GM12878 (cell line): ENCODE measurements at regions not wholly inside any gene's neighbourhood (a gene's known extent, or its start where the extent isn't known, plus 50 kb on each side); places are given as distances from the start of the nearest gene placed in this dataset.
A peak's percentile ranks its signal among the peaks of the same experiment; 100 is the strongest.

Source experiments
- ATAC-seq: fragments of 200-7000 bp; cut with Tn5 transposase; 3 replicates; pipeline ENCODE4 v1.9.1; 2020; ENCODE audit warnings: mild to moderate bottlenecking, moderate library complexity
- BruUV-seq: library from RNA; stranded (reverse); fragments of 400-500 nt; replicated peaks from 2 replicates; lab custom pipeline; 2021; lab: Mats Ljungman, UMichigan
- CTCF ChIA-PET: fragments of 300-600 bp; sonication (Branson Sonifier 250); formaldehyde crosslinking; extraction: SDS; loops from one replicate; lab custom pipeline; 2021; ENCODE audit warnings: inconsistent platforms; lab: Yijun Ruan, JAX
- POLR2A ChIA-PET: fragments of 350-600 bp; formaldehyde crosslinking; extraction: SDS; loops from one replicate; lab custom pipeline; 2021; ENCODE audit warnings: inconsistent platforms; lab: Charles Lee
- RAD21 ChIA-PET: fragments of 300-600 bp; sonication (Branson Sonifier 250); formaldehyde crosslinking; loops from one replicate; lab custom pipeline; 2023; ENCODE audit warnings: antibody characterized with exemption; ENCODE audit not compliant: unreplicated experiment; lab: Charles Lee
- SMC1A ChIA-PET: fragments of 300-600 bp; sonication (Branson Sonifier 250); formaldehyde crosslinking; loops from one replicate; lab custom pipeline; 2023; ENCODE audit not compliant: unreplicated experiment, uncharacterized antibody; lab: Charles Lee
- DNase-seq: peaks from one replicate; pipeline ENCODE4 v3.0.0-alpha.2; 2011; ENCODE audit warnings: low read depth, low spot score
- FAIRE-seq: peaks from 3 replicates; lab custom pipeline; 2011; peaks lifted over from hg19 to GRCh38; lab: Jason Lieb, UNC
- H2AFZ ChIP-seq: 2 replicates; pipeline ENCODE4 v1.6.0; 2011; ENCODE audit warnings: low read depth, low read length, control low read depth; ENCODE audit not compliant: control insufficient read depth
- H3K27ac ChIP-seq: 2 replicates; pipeline ENCODE4 v1.5.1; 2011; ENCODE audit warnings: control low read depth; ENCODE audit not compliant: control insufficient read depth, insufficient read depth
- H3K27me3 ChIP-seq, 2 experiments: replicated peaks in 1 of 2; 2 replicates each; pipeline versions ENCODE4 v1.6.0 to v1.6.1; 2011; ENCODE audit warnings: low read length in 1 of 2; ENCODE audit not compliant: control insufficient read depth in 2 of 2, insufficient read depth in 2 of 2
- H3K36me3 ChIP-seq, 2 experiments: 2 replicates each; pipeline ENCODE4 v1.5.1; 2011; ENCODE audit warnings: low read length in 1 of 2; ENCODE audit not compliant: control insufficient read depth in 2 of 2, insufficient read depth in 2 of 2
- H3K4me1 ChIP-seq: 2 replicates; pipeline ENCODE4 v1.6.1; 2011; ENCODE audit warnings: mild to moderate bottlenecking, low read length, moderate library complexity, mixed read lengths; ENCODE audit not compliant: control insufficient read depth, insufficient read depth
- H3K4me2 ChIP-seq: 2 replicates; pipeline ENCODE4 v1.6.0; 2011; ENCODE audit warnings: control low read depth; ENCODE audit not compliant: control insufficient read depth, insufficient read depth
- H3K4me3 ChIP-seq: fragments of 200-600 bp; sonication (generic); 2 replicates; pipeline ENCODE4 v1.5.1; 2016
- H3K79me2 ChIP-seq: 2 replicates; pipeline ENCODE4 v1.6.0; 2011; ENCODE audit warnings: low read length; ENCODE audit not compliant: control insufficient read depth, insufficient read depth
- H3K9ac ChIP-seq: 2 replicates; pipeline ENCODE4 v1.8.0; 2011; ENCODE audit warnings: low read length, control low read depth, mixed read lengths; ENCODE audit not compliant: control insufficient read depth, insufficient read depth
- H3K9me3 ChIP-seq: replicated peaks from 3 replicates; pipeline ENCODE4 v1.5.1; 2011; ENCODE audit warnings: mild to moderate bottlenecking, low read length; ENCODE audit not compliant: control insufficient read depth, insufficient read depth
- H4K20me1 ChIP-seq: 2 replicates; pipeline ENCODE4 v1.6.0; 2011; ENCODE audit not compliant: control insufficient read depth, insufficient read depth
- BCL11A ChIP-seq: IDR thresholded peaks from 2 replicates; pipeline ENCODE4 v1.6.1; 2011; ENCODE audit warnings: low read depth, low read length
- BRCA1 ChIP-seq: IDR thresholded peaks from 2 replicates; pipeline ENCODE4 v1.6.1; 2011; ENCODE audit warnings: low read depth, low read length, improper control_type of control experiment
- CBX3 ChIP-seq: fragments of 200-600 bp; sonication (generic); IDR thresholded peaks from 2 replicates; pipeline ENCODE4 v1.6.1; 2016; ENCODE audit warnings: low read depth, borderline replicate concordance
- CHD1 ChIP-seq: IDR thresholded peaks from 2 replicates; pipeline ENCODE4 v1.6.1; 2012; ENCODE audit warnings: low read depth, low read length, improper control_type of control experiment
- CREM ChIP-seq: IDR thresholded peaks from 2 replicates; pipeline ENCODE4 v1.6.1; 2014; ENCODE audit warnings: antibody characterized with exemption, low read depth
- JUNB ChIP-seq: IDR thresholded peaks from 2 replicates; pipeline ENCODE4 v1.6.1; 2016; ENCODE audit warnings: antibody characterized with exemption, mild to moderate bottlenecking
- KAT2A ChIP-seq: conservative IDR thresholded peaks from 2 replicates; pipeline ENCODE4 v1.6.1; 2011; ENCODE audit warnings: low read depth, low read length; ENCODE audit not compliant: control insufficient read depth
- PAX8 ChIP-seq: fragments of 450-650 bp; IDR thresholded peaks from 2 replicates; pipeline ENCODE4 v1.6.1; 2017; ENCODE audit warnings: mild to moderate bottlenecking, moderate library complexity
- PML ChIP-seq: IDR thresholded peaks from 2 replicates; pipeline ENCODE4 v1.6.1; 2012; ENCODE audit warnings: low read length, inconsistent platforms
- POLR2AphosphoS5 ChIP-seq: IDR thresholded peaks from 2 replicates; pipeline ENCODE4 v1.6.1; 2011; ENCODE audit warnings: mild to moderate bottlenecking, low read length, inconsistent platforms
- RBBP5 ChIP-seq: fragments of 200-600 bp; sonication (generic); conservative IDR thresholded peaks from 2 replicates; pipeline ENCODE4 v1.6.1; 2016
- RUNX3 ChIP-seq: IDR thresholded peaks from 2 replicates; pipeline ENCODE4 v1.6.1; 2012; ENCODE audit warnings: low read length, inconsistent platforms
- SMAD5 ChIP-seq: IDR thresholded peaks from 2 replicates; pipeline ENCODE4 v1.6.1; 2016; ENCODE audit warnings: antibody characterized with exemption, low read depth
- SPI1 ChIP-seq: IDR thresholded peaks from 2 replicates; pipeline ENCODE4 v1.6.1; 2011; ENCODE audit warnings: low read depth, mild to moderate bottlenecking, low read length, moderate library complexity, borderline replicate concordance; ENCODE audit not compliant: insufficient read depth
- STAT3 ChIP-seq: IDR thresholded peaks from 2 replicates; pipeline ENCODE4 v1.6.1; 2011; ENCODE audit warnings: low read depth, low read length, improper control_type of control experiment
- WGBS: methylation state at CpG from one replicate; pipeline ENCODE4 v1.1.6; 2016; ENCODE audit warnings: low lambda C conversion rate; ENCODE audit not compliant: insufficient replicate concordance, insufficient coverage; ENCODE audit errors: missing lambda C conversion rate; 5-methylcytosine and 5-hydroxymethylcytosine counted together
- in situ Hi-C: fragments of 300-500 bp; cut with MboI; formaldehyde crosslinking; loops from 9 replicates; pipeline ENCODE4 v1.14.3; 2018; ENCODE audit warnings: mixed read lengths
- intact Hi-C: fragments of 100-400 bp; cut with micrococcal nuclease; formaldehyde crosslinking; loops from one replicate; pipeline ENCODE4 v1.14.2; 2022; ENCODE audit not compliant: unreplicated experiment
- TF ChIP-seq, protein P1 (sequence below): fragments of 450-650 bp; IDR thresholded peaks from 2 replicates; pipeline ENCODE4 v1.6.1; 2016; ENCODE audit warnings: mild to moderate bottlenecking
- TF ChIP-seq, protein P2 (sequence below): fragments of 450-650 bp; formaldehyde crosslinking; IDR thresholded peaks from 2 replicates; pipeline ENCODE4 v1.5.0; 2022; ENCODE audit warnings: mild to moderate bottlenecking, missing genetic modification characterization
- TF ChIP-seq, protein P3 (sequence below): IDR thresholded peaks from 2 replicates; pipeline ENCODE4 v1.6.1; 2011; ENCODE audit warnings: low read depth, mild to moderate bottlenecking, low read length, moderate library complexity, borderline replicate concordance; ENCODE audit errors: extremely low read depth

DNA sequence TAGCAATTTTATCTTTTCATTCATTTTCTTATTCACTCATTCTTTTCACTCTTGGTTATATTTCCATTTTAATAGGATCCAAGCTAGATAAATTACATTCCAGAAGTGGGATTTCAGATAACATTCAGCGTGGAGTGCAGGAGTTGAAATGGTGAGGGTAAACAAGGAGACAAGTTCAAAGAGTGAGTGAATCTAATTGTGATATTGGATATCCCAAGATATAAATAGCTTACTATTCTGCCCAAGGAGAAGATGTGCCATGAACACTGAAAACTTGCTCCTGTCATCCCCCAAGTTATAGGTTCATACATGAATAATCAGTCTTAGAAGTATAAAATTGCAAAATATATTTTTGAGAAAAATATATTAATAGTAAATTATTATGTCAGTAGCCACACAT is 459.3 kb downstream of the CETN3 start (continued):
- TF ChIP-seq, protein P1, sequence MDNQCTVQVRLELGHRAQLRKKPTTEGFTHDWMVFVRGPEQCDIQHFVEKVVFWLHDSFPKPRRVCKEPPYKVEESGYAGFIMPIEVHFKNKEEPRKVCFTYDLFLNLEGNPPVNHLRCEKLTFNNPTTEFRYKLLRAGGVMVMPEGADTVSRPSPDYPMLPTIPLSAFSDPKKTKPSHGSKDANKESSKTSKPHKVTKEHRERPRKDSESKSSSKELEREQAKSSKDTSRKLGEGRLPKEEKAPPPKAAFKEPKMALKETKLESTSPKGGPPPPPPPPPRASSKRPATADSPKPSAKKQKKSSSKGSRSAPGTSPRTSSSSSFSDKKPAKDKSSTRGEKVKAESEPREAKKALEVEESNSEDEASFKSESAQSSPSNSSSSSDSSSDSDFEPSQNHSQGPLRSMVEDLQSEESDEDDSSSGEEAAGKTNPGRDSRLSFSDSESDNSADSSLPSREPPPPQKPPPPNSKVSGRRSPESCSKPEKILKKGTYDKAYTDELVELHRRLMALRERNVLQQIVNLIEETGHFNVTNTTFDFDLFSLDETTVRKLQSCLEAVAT: no peak
- TF ChIP-seq CREM (no peak), POLR2AphosphoS5 (no peak)

DNA sequence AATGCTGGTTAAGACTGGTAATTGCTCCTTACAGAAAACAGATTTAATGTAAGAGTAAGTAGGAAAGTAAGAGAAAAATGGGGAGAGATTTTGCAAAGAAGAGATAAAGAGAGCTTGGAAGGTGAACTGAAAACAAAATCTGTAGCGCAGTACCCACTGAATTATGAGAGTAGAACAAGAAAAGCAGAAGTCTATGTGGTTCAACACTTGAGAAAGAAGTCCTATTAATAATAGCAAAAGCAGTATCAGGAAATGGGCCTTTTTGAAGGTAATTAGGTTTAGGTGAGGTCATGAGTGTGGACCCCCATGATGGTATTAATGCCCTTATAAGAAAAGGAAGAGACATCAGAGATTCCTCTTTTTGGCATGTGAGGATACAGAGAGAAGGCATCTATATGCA is 460.6 kb downstream of the CETN3 start:
- TF ChIP-seq CBX3: no peak
- no peak for TF ChIP-seq RBBP5
- TF ChIP-seq PML: no peak
- no peak for TF ChIP-seq BRCA1
- TF ChIP-seq, protein P2, sequence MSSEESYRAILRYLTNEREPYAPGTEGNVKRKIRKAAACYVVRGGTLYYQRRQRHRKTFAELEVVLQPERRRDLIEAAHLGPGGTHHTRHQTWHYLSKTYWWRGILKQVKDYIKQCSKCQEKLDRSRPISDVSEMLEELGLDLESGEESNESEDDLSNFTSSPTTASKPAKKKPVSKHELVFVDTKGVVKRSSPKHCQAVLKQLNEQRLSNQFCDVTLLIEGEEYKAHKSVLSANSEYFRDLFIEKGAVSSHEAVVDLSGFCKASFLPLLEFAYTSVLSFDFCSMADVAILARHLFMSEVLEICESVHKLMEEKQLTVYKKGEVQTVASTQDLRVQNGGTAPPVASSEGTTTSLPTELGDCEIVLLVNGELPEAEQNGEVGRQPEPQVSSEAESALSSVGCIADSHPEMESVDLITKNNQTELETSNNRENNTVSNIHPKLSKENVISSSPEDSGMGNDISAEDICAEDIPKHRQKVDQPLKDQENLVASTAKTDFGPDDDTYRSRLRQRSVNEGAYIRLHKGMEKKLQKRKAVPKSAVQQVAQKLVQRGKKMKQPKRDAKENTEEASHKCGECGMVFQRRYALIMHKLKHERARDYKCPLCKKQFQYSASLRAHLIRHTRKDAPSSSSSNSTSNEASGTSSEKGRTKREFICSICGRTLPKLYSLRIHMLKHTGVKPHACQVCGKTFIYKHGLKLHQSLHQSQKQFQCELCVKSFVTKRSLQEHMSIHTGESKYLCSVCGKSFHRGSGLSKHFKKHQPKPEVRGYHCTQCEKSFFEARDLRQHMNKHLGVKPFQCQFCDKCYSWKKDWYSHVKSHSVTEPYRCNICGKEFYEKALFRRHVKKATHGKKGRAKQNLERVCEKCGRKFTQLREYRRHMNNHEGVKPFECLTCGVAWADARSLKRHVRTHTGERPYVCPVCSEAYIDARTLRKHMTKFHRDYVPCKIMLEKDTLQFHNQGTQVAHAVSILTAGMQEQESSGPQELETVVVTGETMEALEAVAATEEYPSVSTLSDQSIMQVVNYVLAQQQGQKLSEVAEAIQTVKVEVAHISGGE (CRISPR knock-in tag): no peak
- 0 out of 2 replicates have a peak, but pooled peaks have one; percentile 19 for TF ChIP-seq JUNB
- no peak for TF ChIP-seq SMAD5
- TF ChIP-seq, protein P3, sequence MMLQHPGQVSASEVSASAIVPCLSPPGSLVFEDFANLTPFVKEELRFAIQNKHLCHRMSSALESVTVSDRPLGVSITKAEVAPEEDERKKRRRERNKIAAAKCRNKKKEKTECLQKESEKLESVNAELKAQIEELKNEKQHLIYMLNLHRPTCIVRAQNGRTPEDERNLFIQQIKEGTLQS: no peak
- peak; percentile 14; the same call in 1 of the 2 replicates for TF ChIP-seq RUNX3
- TF ChIP-seq CHD1: no peak
- peak; percentile 75; the same call in 1 of the 2 replicates for TF ChIP-seq SPI1
- no peak for TF ChIP-seq STAT3
- no peak for TF ChIP-seq KAT2A
- TF ChIP-seq PAX8: no peak
- TF ChIP-seq BCL11A: 0 out of 2 replicates have a peak, but pooled peaks have one; percentile 36
- TF ChIP-seq, all 136 proteins: peak for 4
- 9% methylated on average over 1 of the region's 1 CpG for WGBS
- ChIA-PET POLR2A (no interaction called here), CTCF (interaction anchor here (1.0 kb wide), 1 partner anchor 46 kb away, joined by 3 read pairs; no protein-coding TSS in a partner anchor), SMC1A (interaction anchor here (0.6 kb wide), 1 partner anchor 19 kb away, joined by 3 read pairs; no protein-coding TSS in a partner anchor), RAD21 (no interaction called here)
- Histone ChIP-seq H3K9me3 (no peaks in the 10 kb centered on the region; the same call in 2 of the 3 replicates), H3K27me3 (no peaks in the 10 kb centered on the region), H3K4me2 (no peak overlapping the region), H3K9ac (no peak overlapping the region), H3K36me3 (no peaks in the 10 kb centered on the region), H3K4me3 (no peak overlapping the region), H4K20me1 (no peaks in the 10 kb centered on the region), H3K79me2 (no peaks in the 10 kb centered on the region), H2AFZ (no peak overlapping the region), H3K4me1 (no peaks in the 10 kb centered on the region), H3K27ac (no peak overlapping the region)
- DNase-seq (no peak), ATAC-seq (peak; percentile 54), FAIRE-seq (no peak)
- in situ Hi-C loops: no loop called here
- no TSS peak for BruUV-seq
- intact Hi-C loops: no loop called here
